ENCODE measurements at regions not wholly inside any gene's neighbourhood (a gene's known extent, or its start where the extent isn't known, plus 50 kb on each side); places are given as distances from the start of the nearest gene placed in this dataset.

- TF ChIP-seq POLR2AphosphoS5 (IDR thresholded peaks at IDR 0.05; ENCODE audit: low read depth, low read length), result no peak
- no peak for TF ChIP-seq REST (IDR thresholded peaks at IDR 0.05; ENCODE audit: insufficient read depth in 1 of 2, low read depth in 2 of 2, low read length in 2 of 2)
- TF ChIP-seq TAF1 (IDR thresholded peaks at IDR 0.05; ENCODE audit: borderline replicate concordance, insufficient read depth, low read length), result no peak
- TF ChIP-seq SIN3A (IDR thresholded peaks at IDR 0.05; ENCODE audit: borderline replicate concordance, insufficient read depth, low read length), result no peak
Observed at GRCh38 chr6:11926594-11927407, 85.3 kb upstream of the HIVEP1 start.
